Amniotic stem cell (primary cell): ENCODE measurements at regions not wholly inside any gene's neighbourhood (a gene's known extent, or its start where the extent isn't known, plus 50 kb on each side); places are given as distances from the start of the nearest gene placed in this dataset.
A peak's percentile ranks its signal among the peaks of the same experiment; 100 is the strongest.
"Not testable (repeated sequence)": the region's sequence is repeated elsewhere in the genome, so short reads cannot be mapped to it uniquely, and the experiment has no call there.

Source experiments
- DNase-seq: peaks from one replicate; lab custom pipeline; 2025; lab: John Stamatoyannopoulos, UW

GRCh38 chr2:166641516-166641915 is 147.5 kb upstream of the SCN7A start:
- not testable (repeated sequence) for DNase-seq

DNA sequence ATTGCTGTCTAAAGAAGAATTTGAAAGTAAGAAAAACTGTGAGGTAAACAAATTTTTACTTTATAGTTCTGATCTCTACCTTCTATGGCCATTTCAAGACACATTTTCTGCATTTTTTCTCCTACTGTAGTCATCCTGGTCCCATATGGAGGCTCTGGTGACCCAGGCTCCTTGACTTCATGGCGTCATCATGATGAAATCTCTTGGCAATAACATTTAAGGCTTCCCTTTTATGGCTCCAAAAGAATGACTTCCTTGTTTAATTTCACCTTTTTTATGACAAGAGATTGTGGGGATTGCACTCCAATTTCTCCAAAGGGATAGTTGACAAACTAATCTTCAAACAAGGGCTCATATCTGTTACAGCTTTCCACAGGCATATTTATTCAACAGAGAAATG is 143.0 kb upstream of the SCN7A start:
- DNase-seq, result no peak

GRCh38 chr2:166634706-166635105 is 140.7 kb upstream of the SCN7A start:
- no peak for DNase-seq

DNA sequence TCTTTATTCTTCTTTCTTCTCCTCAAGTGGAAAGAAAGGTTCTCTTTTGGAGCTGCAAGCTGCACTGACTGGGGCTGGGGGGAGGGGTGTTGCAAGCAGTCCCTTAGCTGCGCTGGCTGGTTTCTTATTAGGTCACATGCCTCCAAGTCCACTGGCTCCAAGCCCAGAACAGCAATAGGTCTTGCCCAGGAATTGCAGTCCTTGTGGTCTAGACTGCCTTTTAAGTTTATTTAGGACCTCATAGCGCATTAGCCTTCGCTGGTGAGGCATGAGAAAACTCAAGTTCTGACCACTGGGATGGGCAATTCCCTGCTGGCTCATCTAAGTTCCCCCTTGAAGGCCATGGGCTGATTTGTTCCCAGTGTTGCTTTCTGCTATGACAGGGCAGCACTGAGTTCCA is 138.6 kb upstream of the SCN7A start:
- no peak for DNase-seq

DNA sequence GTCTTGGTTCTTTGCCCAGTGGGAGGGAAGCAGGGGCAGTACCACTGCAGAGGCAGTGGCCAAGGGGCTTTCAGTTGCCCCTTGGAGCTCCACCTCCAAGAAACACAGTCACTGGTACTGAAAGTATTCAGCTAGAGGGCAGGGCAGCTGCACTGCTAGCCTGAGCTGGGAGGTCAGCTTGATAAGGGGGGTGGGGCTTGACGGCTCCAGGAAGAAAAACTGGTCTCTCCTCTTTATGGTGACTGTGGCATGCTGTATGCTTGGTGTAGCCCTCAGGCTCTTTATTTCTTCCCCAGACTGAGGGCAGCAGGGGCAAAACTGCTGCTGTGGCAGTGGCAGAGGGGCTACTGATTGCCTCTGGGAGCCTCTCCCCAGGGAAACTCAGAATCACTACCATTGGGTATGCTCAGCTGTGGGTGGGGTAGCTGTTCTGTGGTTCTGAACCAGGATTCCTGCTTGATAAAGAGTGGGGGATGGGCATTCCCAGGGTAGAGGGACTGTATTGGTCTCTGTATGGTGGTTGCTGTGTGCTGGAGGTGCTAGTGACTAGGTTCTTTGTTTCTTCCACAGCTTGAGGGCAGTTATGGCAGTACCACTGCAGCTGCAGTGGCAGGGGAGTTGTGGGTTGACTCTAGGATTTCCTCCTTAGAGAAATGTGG is 134.6 kb upstream of the SCN7A start:
- no peak for DNase-seq

DNA sequence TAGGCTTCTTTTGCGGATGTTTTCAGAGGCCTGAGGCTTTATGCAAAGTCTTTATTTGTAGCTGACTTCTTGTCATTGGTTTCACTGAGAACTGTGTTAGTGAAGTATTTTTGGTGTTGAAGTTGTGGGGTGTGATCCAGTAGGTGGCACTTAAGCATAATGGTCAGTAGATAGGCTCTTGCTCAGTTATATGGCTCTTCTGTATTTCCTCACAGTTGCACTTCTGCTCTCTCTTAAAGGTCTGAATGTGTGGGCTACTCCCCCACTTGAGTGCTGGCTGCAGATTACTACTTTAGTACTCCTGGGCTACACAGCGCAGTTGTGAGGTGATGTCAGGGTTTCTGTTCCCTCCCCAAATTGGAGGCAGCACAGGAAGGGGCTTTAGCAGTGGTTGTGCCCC is 133.8 kb upstream of the SCN7A start:
- no peak for DNase-seq

DNA sequence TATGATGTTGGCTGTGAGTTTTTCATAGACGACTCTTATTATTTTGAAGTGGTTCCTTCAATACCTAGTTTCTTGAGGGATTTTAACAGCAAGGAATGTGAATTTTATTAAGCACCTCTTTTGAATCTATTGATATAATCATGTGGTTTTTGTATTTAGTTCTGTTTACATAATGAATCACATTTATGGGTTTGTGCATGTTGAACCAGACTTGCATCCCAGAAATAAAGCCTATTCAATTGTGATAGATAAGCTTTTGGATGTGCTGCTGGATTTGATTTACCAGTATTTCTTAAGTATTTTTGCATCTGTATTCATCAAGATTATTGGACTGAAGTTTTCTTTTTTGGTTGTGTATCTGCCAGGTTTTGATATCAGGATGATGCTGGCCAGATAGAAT is 131.6 kb upstream of the SCN7A start:
- no peak for DNase-seq

DNA sequence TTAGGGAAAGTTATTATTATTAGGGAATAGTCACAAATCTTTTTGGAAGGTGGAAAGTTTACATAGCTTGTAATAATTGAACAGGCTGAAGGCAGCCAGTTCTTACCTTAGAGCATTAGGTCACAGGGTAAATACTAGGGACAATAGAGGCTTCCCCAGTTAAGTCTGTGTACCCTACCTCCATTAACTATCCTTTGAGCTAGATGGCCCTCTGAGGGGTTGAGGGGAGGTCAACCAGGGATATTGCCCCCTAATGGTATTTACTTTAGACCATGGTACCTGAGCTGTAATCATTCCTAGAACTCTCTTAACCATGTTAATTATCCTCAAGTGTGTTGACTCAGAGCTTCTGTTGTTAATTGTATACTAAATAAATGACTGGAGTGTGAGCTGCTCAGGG is 120.5 kb upstream of the SCN7A start:
- no peak for DNase-seq

GRCh38 chr2:166614029-166614428 is 120.0 kb upstream of the SCN7A start:
- DNase-seq, result no peak

- DNase-seq, result no peak
Observed at GRCh38 chr2:166613226-166613625, 119.2 kb upstream of the SCN7A start.

DNA sequence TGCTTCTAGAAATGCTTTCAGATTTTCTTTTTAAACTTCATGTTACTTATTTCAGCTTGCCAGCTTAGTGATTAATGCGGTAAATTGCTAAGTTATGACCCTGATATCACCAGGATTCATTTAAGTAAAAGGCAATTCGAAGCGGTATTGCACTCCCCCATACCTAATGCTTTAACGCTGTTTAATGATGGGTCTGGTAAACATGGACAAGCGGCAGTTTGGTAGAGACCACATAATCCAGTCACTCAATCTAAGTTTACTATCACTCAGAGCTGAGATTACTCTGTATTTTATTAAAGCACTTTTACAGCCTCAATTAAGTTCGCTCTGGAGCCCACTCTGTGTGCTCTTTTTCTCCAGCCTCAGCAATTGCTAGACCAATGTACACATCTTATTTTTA is 118.2 kb upstream of the SCN7A start:
- DNase-seq, result no peak

- DNase-seq, result no peak
Observed at GRCh38 chr2:166610913-166611305, 116.9 kb upstream of the SCN7A start.

- DNase-seq, result no peak
Observed at GRCh38 chr2:166610180-166610912, 116.3 kb upstream of the SCN7A start.

- DNase-seq, result no peak
Observed at GRCh38 chr2:166609183-166609959, 115.3 kb upstream of the SCN7A start.

GRCh38 chr2:166607880-166608279 is 113.8 kb upstream of the SCN7A start:
- DNase-seq, result no peak

GRCh38 chr2:166593403-166593802 is 99.4 kb upstream of the SCN7A start:
- DNase-seq, result peak; percentile 63

GRCh38 chr2:166592750-166593149 is 98.7 kb upstream of the SCN7A start:
- no peak for DNase-seq

DNA sequence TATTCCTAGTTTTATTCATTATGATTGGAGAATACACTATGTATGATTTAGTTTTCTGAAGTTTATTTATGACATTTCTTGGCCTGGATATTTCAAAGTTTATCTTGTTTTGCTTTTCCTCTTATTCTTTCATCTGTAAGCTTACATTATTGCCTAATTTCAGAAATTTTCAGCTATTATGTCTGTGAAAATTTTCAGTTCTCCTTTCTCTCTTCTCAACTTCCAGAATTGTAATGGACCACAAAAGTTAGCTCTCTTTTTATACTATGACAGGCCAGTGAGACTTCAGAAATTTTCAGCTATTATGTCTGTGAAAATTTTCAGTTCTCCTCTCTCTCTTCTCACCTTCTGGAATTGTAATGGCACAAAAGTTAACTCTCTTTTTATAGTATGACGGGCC is 97.2 kb upstream of the SCN7A start:
- no peak for DNase-seq

DNA sequence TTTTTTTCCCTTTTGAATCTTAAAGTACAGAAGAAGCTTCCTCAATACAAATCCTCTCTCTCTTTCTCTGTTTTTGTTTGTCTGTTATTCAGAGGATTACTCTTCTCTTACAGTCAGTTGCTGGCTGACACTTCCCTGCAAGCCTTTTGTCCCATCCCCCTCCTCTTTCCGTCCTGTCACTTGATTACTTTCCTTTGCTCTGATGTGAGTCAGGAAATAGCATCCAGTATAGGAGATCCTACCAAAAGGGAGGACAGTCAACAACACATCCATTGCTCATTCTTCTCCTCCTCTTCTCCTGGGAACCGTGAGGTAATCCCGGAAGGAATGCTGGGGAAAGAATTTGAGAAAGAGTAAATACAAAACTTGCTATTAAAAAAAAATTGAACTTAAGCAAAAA is 79.3 kb upstream of the SCN7A start:
- DNase-seq, result no peak

DNA sequence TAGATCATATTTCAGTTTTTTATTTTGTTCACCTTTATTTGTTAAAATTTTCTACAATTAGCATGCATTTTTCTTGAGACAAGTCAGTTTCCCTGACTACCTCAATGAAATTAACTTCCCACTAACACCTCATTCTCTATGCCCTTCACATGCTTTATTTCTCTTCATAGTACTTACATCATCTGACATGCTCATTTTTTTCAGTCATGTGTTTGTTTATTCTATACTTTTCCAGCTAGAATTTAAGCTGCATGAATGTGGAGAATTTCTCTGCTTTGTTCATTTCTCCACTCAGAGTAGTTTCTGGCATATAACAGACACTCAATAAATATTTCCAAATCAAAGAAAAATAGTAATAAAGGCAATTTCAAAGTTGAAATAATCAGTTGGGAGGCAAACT is 78.9 kb upstream of the SCN7A start:
- no peak for DNase-seq

- no peak for DNase-seq
Observed at GRCh38 chr2:166568409-166568808, 74.4 kb upstream of the SCN7A start.

DNA sequence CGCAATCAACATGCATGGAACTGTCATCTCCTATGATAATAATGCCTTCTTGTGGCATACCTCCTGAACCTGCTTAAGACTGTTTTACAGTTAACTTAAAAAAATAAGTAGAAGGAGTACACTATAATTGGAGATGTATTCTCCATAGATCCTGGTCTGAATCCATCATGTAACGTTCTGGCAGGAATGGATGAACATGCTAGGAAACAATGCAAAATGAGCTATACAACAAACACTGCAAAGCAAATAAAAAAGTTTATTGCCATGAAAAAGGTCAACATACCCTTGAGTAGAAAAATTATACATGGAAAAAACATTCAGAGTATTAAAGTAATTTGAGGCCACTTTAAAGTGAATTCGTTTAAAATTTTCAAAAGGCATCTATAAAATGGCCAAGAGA is 71.5 kb upstream of the SCN7A start:
- DNase-seq, result no peak

DNA sequence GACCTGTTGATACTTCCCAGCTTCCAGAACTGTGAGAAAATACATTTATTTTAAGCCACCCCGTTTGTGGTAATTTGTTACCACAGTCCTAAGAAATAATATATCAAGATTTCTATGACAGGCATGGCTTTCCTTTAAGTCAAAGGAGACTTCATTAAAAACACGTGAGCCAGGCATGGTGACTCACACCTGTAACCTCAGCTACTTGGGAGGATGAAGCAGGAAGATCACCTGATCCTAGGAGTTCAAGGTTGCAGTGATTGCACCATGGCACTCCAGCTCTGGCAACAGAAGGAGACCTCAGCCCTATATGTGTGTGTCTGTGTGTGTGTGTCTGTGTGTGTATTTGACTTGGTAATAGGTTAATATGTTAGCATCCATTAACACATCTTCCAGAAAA is 69.8 kb upstream of the SCN7A start:
- DNase-seq, result no peak
